H9 (cell line): ENCODE measurements at regions not wholly inside any gene's neighbourhood (a gene's known extent, or its start where the extent isn't known, plus 50 kb on each side); places are given as distances from the start of the nearest gene placed in this dataset.

Source experiments
- DNase-seq: peaks from one replicate; pipeline ENCODE4 v3.0.0-alpha.2; 2017
- H2AFZ ChIP-seq: one replicate; pipeline ENCODE4 v1.6.1; 2013; ENCODE audit warnings: mild to moderate bottlenecking, low read length, control low read depth, moderate library complexity
- H2AK5ac ChIP-seq: 2 replicates; pipeline ENCODE4 v1.6.1; 2013; ENCODE audit warnings: low read length, control low read depth, mixed read lengths; ENCODE audit not compliant: insufficient read length
- H2BK120ac ChIP-seq: one replicate; pipeline ENCODE4 v1.6.1; 2013; ENCODE audit warnings: low read depth, mild to moderate bottlenecking, low read length, control low read depth, inconsistent platforms; ENCODE audit not compliant: poor library complexity, severe bottlenecking
- H2BK12ac ChIP-seq: 2 replicates; pipeline ENCODE4 v1.6.1; 2013; ENCODE audit warnings: low read length, control low read depth, mixed read lengths, low read depth; ENCODE audit not compliant: insufficient read length
- H2BK15ac ChIP-seq: 2 replicates; pipeline ENCODE4 v1.6.1; 2013; ENCODE audit warnings: low read depth, low read length, control low read depth
- H2BK20ac ChIP-seq: one replicate; pipeline ENCODE4 v1.6.1; 2013; ENCODE audit warnings: low read depth, mild to moderate bottlenecking, low read length, control low read depth, inconsistent platforms; ENCODE audit not compliant: poor library complexity, severe bottlenecking
- H2BK5ac ChIP-seq: 2 replicates; pipeline ENCODE4 v1.6.1; 2013; ENCODE audit warnings: low read length, control low read depth, mixed read lengths; ENCODE audit not compliant: insufficient read length
- H3K14ac ChIP-seq: 2 replicates; pipeline ENCODE4 v1.6.1; 2013; ENCODE audit warnings: low read length, control low read depth; ENCODE audit not compliant: insufficient read depth
- H3K18ac ChIP-seq: 2 replicates; pipeline ENCODE4 v1.6.1; 2013; ENCODE audit warnings: low read depth, mild to moderate bottlenecking, mixed read lengths, low read length, control low read depth; ENCODE audit not compliant: insufficient read length
- H3K23ac ChIP-seq: 2 replicates; pipeline ENCODE4 v1.6.1; 2013; ENCODE audit warnings: low read length, control low read depth, mixed read lengths, low read depth; ENCODE audit not compliant: insufficient read length
- H3K23me2 ChIP-seq: 2 replicates; pipeline ENCODE4 v1.6.1; 2013; ENCODE audit warnings: low read depth, mild to moderate bottlenecking, mixed read lengths, low read length, control low read depth; ENCODE audit not compliant: insufficient read length, poor library complexity, severe bottlenecking
- H3K27ac ChIP-seq: 2 replicates; pipeline ENCODE4 v1.5.1; 2013; ENCODE audit warnings: low read length, control low read depth, mixed read lengths, low read depth; ENCODE audit not compliant: insufficient read length
- H3K27me3 ChIP-seq: 2 replicates; pipeline ENCODE4 v1.6.1; 2013; ENCODE audit warnings: low read length, control low read depth, inconsistent platforms; ENCODE audit not compliant: insufficient read depth
- H3K4ac ChIP-seq: 2 replicates; pipeline ENCODE4 v1.6.1; 2013; ENCODE audit warnings: low read depth, mild to moderate bottlenecking, control low read depth, inconsistent platforms, low read length, moderate library complexity
- H3K4me1 ChIP-seq: 2 replicates; pipeline ENCODE4 v1.6.1; 2013; ENCODE audit warnings: low read length, control low read depth, inconsistent platforms; ENCODE audit not compliant: insufficient read depth
- H3K4me2 ChIP-seq: 2 replicates; pipeline ENCODE4 v1.6.1; 2013; ENCODE audit warnings: low read length, control low read depth, mixed read lengths; ENCODE audit not compliant: insufficient read length, insufficient read depth
- H3K56ac ChIP-seq: 2 replicates; pipeline ENCODE4 v1.6.1; 2013; ENCODE audit warnings: low read depth, mild to moderate bottlenecking, mixed read lengths, low read length, control low read depth; ENCODE audit not compliant: insufficient read length
- H3K79me1 ChIP-seq: 2 replicates; pipeline ENCODE4 v1.6.1; 2013; ENCODE audit warnings: low read depth, mild to moderate bottlenecking, moderate library complexity, low read length, control low read depth, inconsistent platforms; ENCODE audit not compliant: insufficient read depth, poor library complexity, severe bottlenecking
- H3K79me2 ChIP-seq: 2 replicates; pipeline ENCODE4 v1.6.1; 2013; ENCODE audit warnings: low read length, control low read depth, inconsistent platforms; ENCODE audit not compliant: insufficient read depth
- H3K9ac ChIP-seq: 2 replicates; pipeline ENCODE4 v1.6.1; 2013; ENCODE audit warnings: low read length, control low read depth, mixed read lengths; ENCODE audit not compliant: insufficient read length; ENCODE audit errors: extremely low read depth
- H3K9me3 ChIP-seq: one replicate; pipeline ENCODE4 v1.6.1; 2013; ENCODE audit warnings: low read depth, low read length, inconsistent platforms; ENCODE audit not compliant: control insufficient read depth
- H3T11ph ChIP-seq: one replicate; pipeline ENCODE4 v1.6.1; 2013; ENCODE audit warnings: mild to moderate bottlenecking, low read length, control low read depth, inconsistent platforms
- H4K20me1 ChIP-seq: one replicate; pipeline ENCODE4 v1.6.1; 2013; ENCODE audit not compliant: control insufficient read depth, insufficient read length, insufficient read depth
- H4K5ac ChIP-seq: 2 replicates; pipeline ENCODE4 v1.6.1; 2013; ENCODE audit warnings: low read depth, mild to moderate bottlenecking, mixed read lengths, low read length, control low read depth; ENCODE audit not compliant: insufficient read length
- H4K8ac ChIP-seq: replicated peaks from 2 replicates; pipeline ENCODE4 v1.6.1; 2013; ENCODE audit warnings: low read length, control low read depth, mixed read lengths, low read depth; ENCODE audit not compliant: insufficient read length
- H4K91ac ChIP-seq: 2 replicates; pipeline ENCODE4 v1.6.1; 2013; ENCODE audit warnings: low read depth, mild to moderate bottlenecking, moderate library complexity, mixed read lengths, low read length, control low read depth; ENCODE audit not compliant: insufficient read length
- H3K27ac Mint-ChIP-seq, 3 experiments: 2 replicates in 2 of 3; 3 replicates in 1 of 3; pipeline ENCODE4 v1.8.0; 2020 to 2021; ENCODE audit warnings: mixed read lengths in 3 of 3, mild to moderate bottlenecking in 1 of 3, moderate library complexity in 1 of 3
- H3K27me3 Mint-ChIP-seq: 2 replicates; pipeline ENCODE4 v1.8.0; 2021; ENCODE audit warnings: low read depth, mild to moderate bottlenecking, moderate library complexity, mixed read lengths
- H3K36me3 Mint-ChIP-seq, 3 experiments: 2 replicates in 2 of 3; 3 replicates in 1 of 3; pipeline ENCODE4 v1.8.0; 2020 to 2021; ENCODE audit warnings: low read depth in 3 of 3, mixed read lengths in 3 of 3; ENCODE audit not compliant: insufficient read depth in 1 of 3
- H3K4me1 Mint-ChIP-seq, 2 experiments: 2 replicates each; pipeline ENCODE4 v1.8.0; 2020; ENCODE audit warnings: mixed read lengths in 2 of 2
- H3K4me3 Mint-ChIP-seq, 2 experiments: 2 replicates in 1 of 2; 3 replicates in 1 of 2; pipeline ENCODE4 v1.8.0; 2020 to 2021; ENCODE audit warnings: mild to moderate bottlenecking in 2 of 2, mixed read lengths in 2 of 2, moderate library complexity in 1 of 2
- H3K9me3 Mint-ChIP-seq, 2 experiments: 2 replicates in 1 of 2; 3 replicates in 1 of 2; pipeline ENCODE4 v1.8.0; 2020; ENCODE audit warnings: mild to moderate bottlenecking in 2 of 2, mixed read lengths in 2 of 2, moderate library complexity in 1 of 2
- WGBS: extraction: QIAGEN DNeasy Blood & Tissue Kit; methylation state at CpG from one replicate; pipeline ENCODE4 v1.1.7; 2013; ENCODE audit warnings: missing lambda C conversion rate, low lambda C conversion rate, mixed read lengths; ENCODE audit not compliant: insufficient read length; ENCODE audit errors: extremely low coverage; 5-methylcytosine and 5-hydroxymethylcytosine counted together
- TF ChIP-seq, protein P1 (sequence below): fragments of 200-600 bp; sonication (generic); conservative IDR thresholded peaks from 3 replicates; pipeline ENCODE4 v1.8.0; 2021; ENCODE audit warnings: antibody characterized with exemption, mild to moderate bottlenecking

DNA sequence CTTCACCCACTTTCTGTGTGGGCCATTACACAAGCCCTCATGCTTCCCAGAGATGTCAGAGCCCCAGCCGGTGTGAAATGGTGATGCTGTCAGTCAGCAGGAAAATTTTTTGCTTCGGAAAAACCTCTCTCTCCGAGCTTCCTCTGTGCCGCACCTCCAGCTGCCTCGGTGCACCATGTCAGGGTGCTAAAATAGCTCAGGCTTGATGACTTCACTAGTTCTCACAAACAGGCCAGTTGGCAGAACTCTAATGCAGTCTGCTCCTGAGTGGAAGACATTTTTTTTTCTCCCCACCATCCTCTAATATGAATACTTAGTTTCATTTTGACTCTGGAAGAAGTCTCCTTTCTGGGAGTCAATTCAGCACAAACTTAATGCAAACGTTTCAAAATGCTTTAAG is 71.3 kb downstream of the KLF12 start:
- WGBS: no CpG with 5 or more reads among the region's 6 CpGs
- Histone ChIP-seq H3K79me1 (no peaks in the 10 kb centered on the region), H2BK5ac (no peak overlapping the region), H4K20me1 (no peaks in the 10 kb centered on the region), H2BK20ac (no peak overlapping the region), H4K8ac (no peak overlapping the region), H4K5ac (no peak overlapping the region), H4K91ac (no peak overlapping the region), H3K79me2 (no peaks in the 10 kb centered on the region), H2AFZ (no peak overlapping the region), H3K23ac (no peak overlapping the region), H3K9me3 (no peaks in the 10 kb centered on the region), H2BK15ac (no peak overlapping the region), H3K27me3 (no peaks in the 10 kb centered on the region), H2BK12ac (no peak overlapping the region), H3K23me2 (no peaks in the 10 kb centered on the region), H2AK5ac (no peak overlapping the region), H3K27ac (no peak overlapping the region), H3T11ph (no peak overlapping the region), H2BK120ac (no peak overlapping the region), H3K4ac (no peak overlapping the region), H3K18ac (no peak overlapping the region), H3K9ac (no peak overlapping the region), H3K14ac (no peak overlapping the region), H3K4me2 (no peak overlapping the region), H3K56ac (no peak overlapping the region), H3K4me1 (no peaks in the 10 kb centered on the region)
- TF ChIP-seq, protein P1, sequence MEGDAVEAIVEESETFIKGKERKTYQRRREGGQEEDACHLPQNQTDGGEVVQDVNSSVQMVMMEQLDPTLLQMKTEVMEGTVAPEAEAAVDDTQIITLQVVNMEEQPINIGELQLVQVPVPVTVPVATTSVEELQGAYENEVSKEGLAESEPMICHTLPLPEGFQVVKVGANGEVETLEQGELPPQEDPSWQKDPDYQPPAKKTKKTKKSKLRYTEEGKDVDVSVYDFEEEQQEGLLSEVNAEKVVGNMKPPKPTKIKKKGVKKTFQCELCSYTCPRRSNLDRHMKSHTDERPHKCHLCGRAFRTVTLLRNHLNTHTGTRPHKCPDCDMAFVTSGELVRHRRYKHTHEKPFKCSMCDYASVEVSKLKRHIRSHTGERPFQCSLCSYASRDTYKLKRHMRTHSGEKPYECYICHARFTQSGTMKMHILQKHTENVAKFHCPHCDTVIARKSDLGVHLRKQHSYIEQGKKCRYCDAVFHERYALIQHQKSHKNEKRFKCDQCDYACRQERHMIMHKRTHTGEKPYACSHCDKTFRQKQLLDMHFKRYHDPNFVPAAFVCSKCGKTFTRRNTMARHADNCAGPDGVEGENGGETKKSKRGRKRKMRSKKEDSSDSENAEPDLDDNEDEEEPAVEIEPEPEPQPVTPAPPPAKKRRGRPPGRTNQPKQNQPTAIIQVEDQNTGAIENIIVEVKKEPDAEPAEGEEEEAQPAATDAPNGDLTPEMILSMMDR: no peak
- Mint-ChIP-seq H3K36me3 (peaks cover 4 to 10% (median 4%) of the 10 kb centered on the region in 3 experiments; a peak in 4 of 7 replicates), H3K4me1 (no peaks in the 10 kb centered on the region), H3K4me3 (no peak overlapping the region), H3K27me3 (no peaks in the 10 kb centered on the region), H3K27ac (no peak overlapping the region; a peak in 1 of 7 replicates), H3K9me3 (peaks cover 0 to 5% of the 10 kb centered on the region in 2 experiments; a peak in 2 of 5 replicates)
- DNase-seq: no peak
